ENCODE measurements at regions not wholly inside any gene's neighbourhood (a gene's known extent, or its start where the extent isn't known, plus 50 kb on each side); places are given as distances from the start of the nearest gene placed in this dataset.

DNA sequence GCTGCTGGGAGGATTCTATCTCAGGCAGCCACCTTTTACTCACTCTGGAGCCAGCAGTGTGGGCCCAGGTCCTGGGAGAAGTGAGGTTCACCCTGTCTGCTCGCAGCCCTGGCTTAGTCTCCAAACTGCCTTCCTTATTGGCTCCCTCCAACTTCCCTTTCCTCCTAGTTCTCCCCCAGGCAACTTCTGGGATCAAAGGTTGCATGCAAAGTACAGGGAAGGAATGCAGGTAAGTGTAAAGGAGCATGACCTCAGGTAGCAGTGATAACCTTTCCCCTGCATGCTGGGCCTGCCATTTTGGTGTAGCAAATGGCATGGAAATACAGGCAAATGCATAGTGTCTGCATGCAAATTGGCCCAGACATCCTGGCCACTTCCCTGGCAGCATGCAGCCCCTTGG lies 53.8 kb upstream of the ARAP3 start:
- no peak overlapping the region for H3K27ac Mint-ChIP-seq (ENCODE audit: low read depth)
- no peaks in the 10 kb centered on the region for H3K36me3 Mint-ChIP-seq (ENCODE audit: insufficient read depth)
- H3K4me1 Mint-ChIP-seq, result no peaks in the 10 kb centered on the region
- H3K9me3 Mint-ChIP-seq, result no peaks in the 10 kb centered on the region
- no peak overlapping the region for H3K4me3 Mint-ChIP-seq
- H3K27me3 Mint-ChIP-seq, result peaks cover 81% of the 10 kb centered on the region
- ATAC-seq (replicated peaks; ENCODE audit: extremely low read depth, poor library complexity, severe bottlenecking), result no peak
- no peak for DNase-seq (ENCODE audit: low spot score in 2 of 2)

DNA sequence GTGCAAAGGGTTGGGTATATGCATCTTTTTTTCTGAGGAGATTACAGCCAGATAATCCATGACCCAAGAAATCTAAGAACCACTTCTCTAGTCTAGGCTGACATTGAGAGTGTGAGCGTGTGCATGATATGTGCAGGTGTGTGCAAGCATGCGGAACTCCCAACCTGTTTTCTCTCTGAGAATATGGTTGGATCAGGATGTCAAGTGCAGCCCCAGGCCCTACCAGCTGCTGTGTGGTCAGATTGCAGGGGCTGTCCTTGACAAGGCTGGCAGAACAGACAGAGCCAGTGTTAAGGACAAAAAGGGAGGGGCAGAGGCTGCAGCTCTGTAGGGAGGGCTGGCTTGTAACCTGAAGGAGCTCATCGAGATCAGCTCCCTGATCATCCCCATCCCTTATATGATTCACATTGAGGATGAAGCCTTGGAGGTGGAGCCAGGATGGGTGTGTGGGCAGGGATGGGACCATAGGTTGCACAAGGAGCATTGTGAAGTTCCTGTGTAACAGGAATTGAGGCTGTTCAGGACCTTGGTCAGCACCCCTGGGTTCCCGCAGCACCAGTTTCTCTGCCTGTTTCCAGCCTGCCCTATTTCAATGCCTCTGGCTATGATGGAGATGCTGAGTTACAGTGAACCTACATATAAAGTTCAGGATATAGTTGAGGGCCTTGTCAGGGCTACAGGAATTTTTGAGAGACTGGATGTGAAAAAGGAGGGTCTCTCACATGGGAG lies 52.6 kb upstream of the ARAP3 start:
- DNase-seq (ENCODE audit: low spot score in 2 of 2) (no peak), ATAC-seq (replicated peaks; ENCODE audit: extremely low read depth, poor library complexity, severe bottlenecking) (no peak)
- Mint-ChIP-seq H3K27me3 (peaks cover 81% of the 10 kb centered on the region), H3K4me3 (no peak overlapping the region), H3K36me3 (ENCODE audit: insufficient read depth) (no peaks in the 10 kb centered on the region), H3K9me3 (no peaks in the 10 kb centered on the region), H3K4me1 (no peaks in the 10 kb centered on the region), H3K27ac (ENCODE audit: low read depth) (no peak overlapping the region)

GRCh38 chr5:141733198-141733597 lies 51.2 kb upstream of the ARAP3 start:
- Mint-ChIP-seq H3K27me3 (peaks cover 80% of the 10 kb centered on the region), H3K27ac (ENCODE audit: low read depth) (no peak overlapping the region), H3K4me3 (no peak overlapping the region), H3K9me3 (no peaks in the 10 kb centered on the region), H3K36me3 (ENCODE audit: insufficient read depth) (no peaks in the 10 kb centered on the region), H3K4me1 (no peaks in the 10 kb centered on the region)
- DNase-seq (ENCODE audit: low spot score in 2 of 2), result no peak
- no peak for ATAC-seq (replicated peaks; ENCODE audit: extremely low read depth, poor library complexity, severe bottlenecking)

DNA sequence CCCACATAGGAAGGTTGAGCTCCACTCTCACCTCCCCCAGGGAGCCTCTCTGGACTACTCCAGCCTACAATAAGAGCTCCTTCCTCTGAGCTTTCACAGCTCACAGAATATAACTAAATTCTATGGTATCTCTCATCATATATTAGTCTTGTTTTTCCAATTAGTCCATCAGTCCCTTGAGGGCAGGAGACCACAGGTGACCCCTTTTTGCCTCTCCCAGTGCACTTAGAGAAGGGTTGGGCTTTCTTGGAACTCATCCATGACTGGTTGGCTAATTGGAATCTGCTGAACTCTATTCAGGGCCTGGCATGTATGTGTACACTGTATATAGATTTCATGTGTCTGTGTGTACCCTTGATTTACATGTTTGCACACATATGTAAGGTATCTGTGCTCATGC lies 50.4 kb upstream of the ARAP3 start:
- ATAC-seq (replicated peaks; ENCODE audit: extremely low read depth, poor library complexity, severe bottlenecking) (no peak), DNase-seq (ENCODE audit: low spot score in 2 of 2) (no peak)
- H3K4me3 Mint-ChIP-seq, result no peak overlapping the region

More for the DNA sequence above, 50.4 kb upstream of the ARAP3 start:
- Mint-ChIP-seq H3K36me3 (ENCODE audit: insufficient read depth) (no peaks in the 10 kb centered on the region), H3K9me3 (no peaks in the 10 kb centered on the region), H3K27me3 (peaks cover 79% of the 10 kb centered on the region), H3K4me1 (no peaks in the 10 kb centered on the region), H3K27ac (ENCODE audit: low read depth) (no peak overlapping the region)
